Common myeloid progenitor, CD34-positive (primary cell): ENCODE measurements at regions not wholly inside any gene's neighbourhood (a gene's known extent, or its start where the extent isn't known, plus 50 kb on each side); places are given as distances from the start of the nearest gene placed in this dataset.

Experiments
- CTCF ChIA-PET: fragments of 350-600 bp; sonication (Branson Sonifier 250); formaldehyde crosslinking; loops from one replicate; lab custom pipeline; 2021; ENCODE audit warnings: antibody characterized with exemption; lab: Charles Lee
- POLR2A ChIA-PET: fragments of 350-600 bp; sonication (Branson Sonifier 250); formaldehyde crosslinking; loops from one replicate; lab custom pipeline; 2021; ENCODE audit warnings: antibody characterized with exemption; lab: Charles Lee
- DNase-seq, 3 donors: peaks; one replicate each; pipeline versions ENCODE4 v3.0.0 to v3.0.0-alpha.2; 2013
- H3K27ac ChIP-seq, 2 experiments: 1 replicate in 1 of 2; 2 replicates in 1 of 2; pipeline ENCODE4 v1.7.0; 2013; ENCODE audit warnings: inconsistent platforms in 2 of 2, low read length in 2 of 2, mild to moderate bottlenecking in 2 of 2, low read depth in 1 of 2, moderate library complexity in 1 of 2; ENCODE audit not compliant: severe bottlenecking in 2 of 2, insufficient read depth in 1 of 2, poor library complexity in 1 of 2
- H3K27me3 ChIP-seq, 5 experiments: replicated peaks in 2 of 5; 1 replicate in 3 of 5; 2 replicates in 2 of 5; pipeline versions ENCODE4 v1.6.1 to v1.7.0; 2013; ENCODE audit warnings: low read length in 4 of 5, mild to moderate bottlenecking in 2 of 5, moderate library complexity in 2 of 5, inconsistent platforms in 1 of 5; ENCODE audit not compliant: insufficient read depth in 5 of 5, control insufficient read depth in 4 of 5
- H3K36me3 ChIP-seq, 4 experiments: 1 replicate in 2 of 4; 2 replicates in 2 of 4; pipeline versions ENCODE4 v1.6.1 to v1.7.0; 2013; ENCODE audit warnings: low read length in 3 of 4, control low read depth in 1 of 4, mild to moderate bottlenecking in 1 of 4; ENCODE audit not compliant: control insufficient read depth in 4 of 4, insufficient read depth in 4 of 4
- H3K4me1 ChIP-seq, 4 experiments: 1 replicate in 3 of 4; 2 replicates in 1 of 4; pipeline versions ENCODE4 v1.6.1 to v1.7.1; 2013; ENCODE audit warnings: low read length in 3 of 4, mild to moderate bottlenecking in 3 of 4, control low read depth in 1 of 4, inconsistent platforms in 1 of 4, moderate library complexity in 1 of 4; ENCODE audit not compliant: control insufficient read depth in 4 of 4, insufficient read depth in 4 of 4; ENCODE audit errors: control extremely low read depth in 1 of 4
- H3K4me3 ChIP-seq, 7 experiments: 1 replicate in 4 of 7; 2 replicates in 3 of 7; pipeline versions ENCODE4 v1.5.1 to v1.7.0; 2013; ENCODE audit warnings: mild to moderate bottlenecking in 7 of 7, low read length in 6 of 7, moderate library complexity in 6 of 7, inconsistent platforms in 2 of 7, low read depth in 2 of 7, control low read depth in 1 of 7; ENCODE audit not compliant: insufficient read depth in 4 of 7, control insufficient read depth in 1 of 7; ENCODE audit errors: extremely low read depth in 1 of 7
- H3K9me3 ChIP-seq, 5 experiments: 1 replicate in 4 of 5; 2 replicates in 1 of 5; pipeline versions ENCODE4 v1.6.1 to v1.7.1; 2013; ENCODE audit warnings: low read length in 4 of 5, mild to moderate bottlenecking in 2 of 5, inconsistent platforms in 1 of 5, low read depth in 1 of 5, moderate library complexity in 1 of 5; ENCODE audit not compliant: control insufficient read depth in 4 of 5, insufficient read depth in 2 of 5; ENCODE audit errors: control extremely low read depth in 1 of 5
- WGBS: methylation state at CpG from one replicate; pipeline ENCODE4 v1.1.5; 2013; ENCODE audit not compliant: insufficient coverage; 5-methylcytosine and 5-hydroxymethylcytosine counted together

GRCh38 chr21:19321688-19322087 lies 918.1 kb upstream of the TMPRSS15 start:
- Histone ChIP-seq H3K4me3 (no peak overlapping the region), H3K27ac (no peak overlapping the region), H3K4me1 (no peaks in the 10 kb centered on the region), H3K36me3 (no peaks in the 10 kb centered on the region), H3K27me3 (no peaks in the 10 kb centered on the region), H3K9me3 (peaks cover 0 to 9% (median 2%) of the 10 kb centered on the region in 5 experiments)
- no peak for DNase-seq
- ChIA-PET POLR2A (no interaction called here), CTCF (interaction anchor here (1.2 to 1.3 kb wide), 2 partner anchors 10 to 1649 kb away, joined by 5 to 6 read pairs; no protein-coding TSS in a partner anchor)
- WGBS, result no CpG with 5 or more reads among the region's 3 CpGs

GRCh38 chr21:19322360-19322759 lies 918.8 kb upstream of the TMPRSS15 start:
- Histone ChIP-seq H3K36me3 (no peaks in the 10 kb centered on the region), H3K4me1 (no peaks in the 10 kb centered on the region), H3K27me3 (no peaks in the 10 kb centered on the region), H3K4me3 (no peak overlapping the region), H3K9me3 (peaks cover 0 to 2% (median 0%) of the 10 kb centered on the region in 5 experiments), H3K27ac (no peak overlapping the region)
- DNase-seq, result peak; percentile 20 to 45 (median 28)
- POLR2A ChIA-PET, result no interaction called here
- no CpG with 5 or more reads among the region's 1 CpG for WGBS
- CTCF ChIA-PET, result no interaction called here

GRCh38 chr21:19326531-19327319 lies 923.1 kb upstream of the TMPRSS15 start:
- H3K27ac ChIP-seq, result no peak overlapping the region

GRCh38 chr21:19328954-19329353 lies 925.4 kb upstream of the TMPRSS15 start:
- WGBS, result 100% methylated on average over 3 of the region's 5 CpGs
- no peaks in the 10 kb centered on the region for H3K36me3 ChIP-seq
- peaks cover 0 to 12% (median 3%) of the 10 kb centered on the region in 5 experiments for H3K9me3 ChIP-seq
- H3K4me1 ChIP-seq, result no peaks in the 10 kb centered on the region
- ChIA-PET CTCF (no interaction called here), POLR2A (no interaction called here)
- H3K27me3 ChIP-seq, result no peaks in the 10 kb centered on the region
- H3K4me3 ChIP-seq, result no peak overlapping the region
- no peak for DNase-seq
- H3K27ac ChIP-seq, result no peak overlapping the region

More at GRCh38 chr21:19326531-19327319, 923.1 kb upstream of the TMPRSS15 start:
- no peaks in the 10 kb centered on the region for H3K4me1 ChIP-seq
- ChIA-PET POLR2A (no interaction called here), CTCF (interaction anchor here (0.8 kb wide), 1 partner anchor 1116 kb away, joined by 3 read pairs; no protein-coding TSS in a partner anchor)
- H3K4me3 ChIP-seq, result no peak overlapping the region
- WGBS, result 100% methylated on average over 3 of the region's 6 CpGs
- H3K27me3 ChIP-seq, result no peaks in the 10 kb centered on the region
- H3K9me3 ChIP-seq, result no peaks in the 10 kb centered on the region
- no peaks in the 10 kb centered on the region for H3K36me3 ChIP-seq
- DNase-seq, result no peak

- Histone ChIP-seq H3K27ac (no peak overlapping the region), H3K4me1 (peaks cover 0 to 11% (median 0%) of the 10 kb centered on the region in 4 experiments), H3K4me3 (peak overlapping the region in 1 of 7 experiments; percentile 17), H3K27me3 (no peaks in the 10 kb centered on the region), H3K36me3 (no peaks in the 10 kb centered on the region), H3K9me3 (no peaks in the 10 kb centered on the region)
- ChIA-PET CTCF (no interaction called here), POLR2A (no interaction called here)
- peak in 2 of 3 donors; percentile 14 to 15 for DNase-seq
- WGBS, result no CpG with 5 or more reads among the region's 2 CpGs
These were observed 936.7 kb upstream of the TMPRSS15 start for GRCh38 chr21:19340303-19340702.

- H3K27me3 ChIP-seq, result no peaks in the 10 kb centered on the region
- H3K4me1 ChIP-seq, result peaks cover 0 to 11% (median 0%) of the 10 kb centered on the region in 4 experiments
- no peaks in the 10 kb centered on the region for H3K36me3 ChIP-seq
- H3K4me3 ChIP-seq, result no peak overlapping the region
- no peaks in the 10 kb centered on the region for H3K9me3 ChIP-seq
- CTCF ChIA-PET, result no interaction called here
- WGBS, result 89% methylated on average over 2 of the region's 5 CpGs
- POLR2A ChIA-PET, result no interaction called here
- H3K27ac ChIP-seq, result no peak overlapping the region
- no peak for DNase-seq
These were observed 937.4 kb upstream of the TMPRSS15 start for GRCh38 chr21:19340954-19341353.

GRCh38 chr21:19343711-19344110 lies 940.1 kb upstream of the TMPRSS15 start:
- DNase-seq, result peak in 1 of 3 donors; percentile 9
- POLR2A ChIA-PET, result no interaction called here
- H3K4me1 ChIP-seq, result peaks cover 0 to 11% (median 0%) of the 10 kb centered on the region in 4 experiments
- H3K4me3 ChIP-seq, result no peak overlapping the region
- H3K9me3 ChIP-seq, result no peaks in the 10 kb centered on the region
- no peaks in the 10 kb centered on the region for H3K27me3 ChIP-seq
- 40% methylated on average over 1 of the region's 2 CpGs for WGBS
- no peaks in the 10 kb centered on the region for H3K36me3 ChIP-seq
- no peak overlapping the region for H3K27ac ChIP-seq
- CTCF ChIA-PET, result no interaction called here
